ENCODE measurements at regions not wholly inside any gene's neighbourhood (a gene's known extent, or its start where the extent isn't known, plus 50 kb on each side); places are given as distances from the start of the nearest gene placed in this dataset.

DNA sequence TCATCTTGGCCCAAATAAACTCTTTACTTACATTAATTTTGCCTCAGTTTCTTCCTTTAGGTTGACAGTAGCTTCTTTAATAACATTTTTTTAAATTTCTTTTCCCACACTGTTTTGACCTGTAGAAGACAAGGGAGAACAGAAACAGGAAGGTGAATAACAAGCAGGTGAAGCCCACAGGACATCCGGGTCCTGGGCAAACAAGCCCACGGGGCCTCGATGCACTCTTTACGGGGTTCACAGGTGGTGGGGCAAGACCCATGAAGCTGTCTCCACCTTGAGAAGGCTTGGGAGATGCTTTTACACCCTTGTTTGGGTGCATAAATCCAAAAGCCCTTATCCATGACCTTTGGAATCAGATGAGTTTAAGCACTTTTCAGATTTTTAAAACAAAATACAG is 301.0 kb upstream of the MGAT5 start:
- Mint-ChIP-seq H3K36me3 (ENCODE audit: insufficient read depth, unreplicated experiment) (no peaks in the 10 kb centered on the region), H3K27me3 (ENCODE audit: insufficient read depth, unreplicated experiment) (peaks cover 18% of the 10 kb centered on the region), H3K9me3 (ENCODE audit: unreplicated experiment) (no peaks in the 10 kb centered on the region), H3K27ac (ENCODE audit: low read depth, unreplicated experiment) (no peak overlapping the region), H3K4me3 (ENCODE audit: unreplicated experiment) (no peak overlapping the region), H3K4me1 (ENCODE audit: insufficient read depth, unreplicated experiment) (no peaks in the 10 kb centered on the region)
- ChIA-PET POLR2A (no interaction called here), CTCF (interaction anchor here (0.9 kb wide), 1 partner anchor 56 kb away, joined by 3 read pairs; no protein-coding TSS in a partner anchor)
- DNase-seq (ENCODE audit: unreplicated experiment), result no peak
- no TSS peak for BruUV-seq (replicated peaks)
- intact Hi-C loops (cut with micrococcal nuclease), result no loop called here
- no peak for TF ChIP-seq CTCF (IDR thresholded peaks at IDR 0.05; ENCODE audit: unreplicated experiment)

DNA sequence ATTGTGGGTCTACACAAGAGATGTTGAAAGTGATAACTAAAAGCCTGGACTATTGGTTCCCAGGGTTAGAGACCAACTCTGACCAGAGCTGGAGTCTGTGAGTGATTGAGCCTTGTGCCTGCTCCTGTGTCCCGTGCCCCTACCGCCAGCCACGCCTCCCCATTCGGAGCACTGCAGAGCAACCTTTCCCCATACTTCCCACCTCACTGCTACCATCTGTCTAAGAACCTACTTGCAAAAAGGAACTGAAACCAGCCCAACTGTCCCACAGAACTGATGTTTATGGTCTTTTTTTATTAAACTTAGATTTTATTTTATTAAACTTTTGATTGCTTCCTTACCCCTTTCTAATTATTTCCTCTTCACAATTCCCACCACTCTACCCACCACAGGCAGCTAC is 300.3 kb upstream of the MGAT5 start:
- no peaks in the 10 kb centered on the region for H3K4me1 Mint-ChIP-seq (ENCODE audit: insufficient read depth, unreplicated experiment)
- H3K27me3 Mint-ChIP-seq (ENCODE audit: insufficient read depth, unreplicated experiment), result peaks cover 18% of the 10 kb centered on the region
- no TSS peak for BruUV-seq (replicated peaks)
- CTCF ChIA-PET, result no interaction called here
- H3K27ac Mint-ChIP-seq (ENCODE audit: low read depth, unreplicated experiment), result no peak overlapping the region
- POLR2A ChIA-PET, result no interaction called here
- intact Hi-C loops (cut with micrococcal nuclease), result no loop called here
- no peaks in the 10 kb centered on the region for H3K36me3 Mint-ChIP-seq (ENCODE audit: insufficient read depth, unreplicated experiment)
- no peak for TF ChIP-seq CTCF (IDR thresholded peaks at IDR 0.05; ENCODE audit: unreplicated experiment)
- DNase-seq (ENCODE audit: unreplicated experiment), result no peak
- H3K4me3 Mint-ChIP-seq (ENCODE audit: unreplicated experiment), result no peak overlapping the region
- H3K9me3 Mint-ChIP-seq (ENCODE audit: unreplicated experiment), result no peaks in the 10 kb centered on the region

DNA sequence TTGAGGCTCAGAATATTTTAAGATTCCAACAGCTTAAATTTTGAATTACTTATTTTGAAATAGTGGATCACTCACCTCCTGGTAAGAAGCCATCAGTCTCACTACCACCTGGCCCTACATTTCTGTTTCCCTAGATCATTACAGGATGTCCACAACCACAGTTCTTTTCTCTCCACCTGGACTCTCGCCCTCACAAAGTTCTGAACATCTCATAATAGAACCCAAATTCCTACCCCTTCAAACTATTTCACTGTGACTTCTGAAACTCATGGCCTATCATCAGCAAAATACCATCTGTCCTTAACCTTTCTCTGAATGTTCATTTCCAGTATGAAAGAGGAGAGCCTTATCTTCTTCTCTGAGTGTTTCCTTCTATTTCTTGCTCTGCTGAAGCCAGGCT is 299.2 kb upstream of the MGAT5 start:
- Mint-ChIP-seq H3K4me3 (ENCODE audit: unreplicated experiment) (no peak overlapping the region), H3K27me3 (ENCODE audit: insufficient read depth, unreplicated experiment) (peaks cover 18% of the 10 kb centered on the region), H3K36me3 (ENCODE audit: insufficient read depth, unreplicated experiment) (no peaks in the 10 kb centered on the region), H3K27ac (ENCODE audit: low read depth, unreplicated experiment) (no peak overlapping the region), H3K4me1 (ENCODE audit: insufficient read depth, unreplicated experiment) (no peaks in the 10 kb centered on the region), H3K9me3 (ENCODE audit: unreplicated experiment) (no peaks in the 10 kb centered on the region)
- intact Hi-C loops (cut with micrococcal nuclease), result no loop called here
- CTCF ChIA-PET, result no interaction called here
- DNase-seq (ENCODE audit: unreplicated experiment), result no peak
- no peak for TF ChIP-seq CTCF (IDR thresholded peaks at IDR 0.05; ENCODE audit: unreplicated experiment)
- BruUV-seq (replicated peaks), result no TSS peak
- POLR2A ChIA-PET, result no interaction called here

DNA sequence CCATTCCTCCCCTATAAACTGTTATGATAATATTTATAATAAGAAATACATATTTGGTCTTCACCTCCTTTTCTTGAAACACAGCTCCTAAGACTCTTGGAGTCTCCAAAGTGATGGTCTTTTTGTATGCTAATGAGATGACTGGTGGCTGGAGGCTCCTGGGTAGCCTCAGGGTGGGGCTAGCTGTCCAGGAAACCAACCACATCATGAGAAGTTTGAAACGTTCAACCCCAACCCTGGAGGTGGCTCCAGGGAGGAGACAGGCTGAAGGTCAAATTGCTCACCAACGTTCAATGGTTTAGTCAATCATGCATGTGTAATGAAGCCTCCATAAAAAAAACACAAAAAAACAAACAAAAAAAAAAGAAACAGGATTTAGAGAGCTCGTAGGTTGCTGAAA is 298.7 kb upstream of the MGAT5 start:
- Mint-ChIP-seq H3K4me3 (ENCODE audit: unreplicated experiment) (no peak overlapping the region), H3K27me3 (ENCODE audit: insufficient read depth, unreplicated experiment) (peaks cover 18% of the 10 kb centered on the region), H3K27ac (ENCODE audit: low read depth, unreplicated experiment) (no peak overlapping the region), H3K9me3 (ENCODE audit: unreplicated experiment) (no peaks in the 10 kb centered on the region), H3K4me1 (ENCODE audit: insufficient read depth, unreplicated experiment) (no peaks in the 10 kb centered on the region), H3K36me3 (ENCODE audit: insufficient read depth, unreplicated experiment) (no peaks in the 10 kb centered on the region)
- BruUV-seq (replicated peaks), result no TSS peak
- intact Hi-C loops (cut with micrococcal nuclease), result no loop called here
- DNase-seq (ENCODE audit: unreplicated experiment), result no peak
- TF ChIP-seq CTCF (IDR thresholded peaks at IDR 0.05; ENCODE audit: unreplicated experiment), result no peak
- CTCF ChIA-PET, result interaction anchor here (0.7 to 0.9 kb wide), 2 partner anchors 99 to 296 kb away, joined by 3 to 6 read pairs; no protein-coding TSS in a partner anchor
- POLR2A ChIA-PET, result no interaction called here
